ENCODE measurements at regions not wholly inside any gene's neighbourhood (a gene's known extent, or its start where the extent isn't known, plus 50 kb on each side); places are given as distances from the start of the nearest gene placed in this dataset.

DNA sequence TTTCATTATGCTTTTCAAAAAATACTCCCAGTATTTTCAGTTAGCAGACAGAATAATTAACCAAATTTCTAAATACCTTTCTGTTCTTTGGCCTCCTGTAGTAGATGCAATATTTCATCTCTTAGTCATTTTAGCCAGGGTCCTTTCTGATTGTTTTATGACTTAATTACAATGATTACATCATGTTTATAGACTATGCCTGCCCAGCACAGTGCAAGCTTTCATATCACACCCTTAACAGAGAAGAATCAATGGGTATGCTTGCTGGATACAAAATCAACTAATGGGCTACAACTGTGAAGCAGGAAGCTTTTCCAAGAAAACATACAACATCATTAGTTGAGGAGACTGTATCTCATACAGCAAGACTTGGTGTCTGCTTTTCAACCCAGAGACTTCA lies 119.8 kb upstream of the NRSN1 start:
- DNase-seq (ENCODE audit: low spot score in 2 of 2), result no peak
- Histone ChIP-seq H3K27me3 (no peaks in the 10 kb centered on the region), H3K4me1 (peaks cover 10% of the 10 kb centered on the region), H3K36me3 (no peaks in the 10 kb centered on the region), H3K9me3 (no peaks in the 10 kb centered on the region), H3K27ac (no peak overlapping the region), H3K4me3 (no peak overlapping the region)
- TF ChIP-seq EP300 (IDR thresholded peaks at IDR 0.05), result no peak
- no peak for TF ChIP-seq POLR2AphosphoS5 (IDR thresholded peaks at IDR 0.05)
- TF ChIP-seq POLR2A (IDR thresholded peaks at IDR 0.05), result no peak
- TF ChIP-seq, protein P1, sequence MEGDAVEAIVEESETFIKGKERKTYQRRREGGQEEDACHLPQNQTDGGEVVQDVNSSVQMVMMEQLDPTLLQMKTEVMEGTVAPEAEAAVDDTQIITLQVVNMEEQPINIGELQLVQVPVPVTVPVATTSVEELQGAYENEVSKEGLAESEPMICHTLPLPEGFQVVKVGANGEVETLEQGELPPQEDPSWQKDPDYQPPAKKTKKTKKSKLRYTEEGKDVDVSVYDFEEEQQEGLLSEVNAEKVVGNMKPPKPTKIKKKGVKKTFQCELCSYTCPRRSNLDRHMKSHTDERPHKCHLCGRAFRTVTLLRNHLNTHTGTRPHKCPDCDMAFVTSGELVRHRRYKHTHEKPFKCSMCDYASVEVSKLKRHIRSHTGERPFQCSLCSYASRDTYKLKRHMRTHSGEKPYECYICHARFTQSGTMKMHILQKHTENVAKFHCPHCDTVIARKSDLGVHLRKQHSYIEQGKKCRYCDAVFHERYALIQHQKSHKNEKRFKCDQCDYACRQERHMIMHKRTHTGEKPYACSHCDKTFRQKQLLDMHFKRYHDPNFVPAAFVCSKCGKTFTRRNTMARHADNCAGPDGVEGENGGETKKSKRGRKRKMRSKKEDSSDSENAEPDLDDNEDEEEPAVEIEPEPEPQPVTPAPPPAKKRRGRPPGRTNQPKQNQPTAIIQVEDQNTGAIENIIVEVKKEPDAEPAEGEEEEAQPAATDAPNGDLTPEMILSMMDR (IDR thresholded peaks at IDR 0.05), result no peak

DNA sequence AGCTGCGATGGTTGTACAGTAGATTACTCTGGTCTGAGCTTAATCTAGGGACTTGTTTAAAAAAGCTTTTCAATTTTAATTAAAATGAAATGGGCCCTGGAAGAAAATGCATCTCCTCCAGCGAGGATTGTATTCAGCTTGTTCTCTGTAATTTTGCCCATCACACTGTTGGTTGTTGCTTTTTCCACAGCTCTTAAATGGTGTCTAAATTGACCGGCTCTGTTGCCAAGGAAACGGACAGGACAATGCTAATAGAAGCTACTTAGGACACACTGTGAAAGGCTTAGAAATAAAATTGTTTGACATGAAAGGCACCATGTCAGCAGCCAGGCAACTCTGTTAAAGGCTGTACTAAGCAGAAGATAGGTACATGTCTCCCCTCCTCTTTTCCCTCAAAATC lies 116.7 kb upstream of the NRSN1 start:
- WGBS, result 70% methylated on average over 4 of the region's 4 CpGs
- TF ChIP-seq POLR2A (IDR thresholded peaks at IDR 0.05) (no peak), EP300 (IDR thresholded peaks at IDR 0.05) (no peak), POLR2AphosphoS5 (IDR thresholded peaks at IDR 0.05) (no peak)
- TF ChIP-seq, protein P1 (IDR thresholded peaks at IDR 0.05), result no peak
- no peaks in the 10 kb centered on the region for H3K9me3 ChIP-seq
- H3K4me1 ChIP-seq, result peaks cover under 1% of the 10 kb centered on the region
- no peak for DNase-seq (ENCODE audit: low spot score in 2 of 2)
- no peaks in the 10 kb centered on the region for H3K36me3 ChIP-seq
- no peak overlapping the region for H3K27ac ChIP-seq
- no peak overlapping the region for H3K4me3 ChIP-seq
- H3K27me3 ChIP-seq, result no peaks in the 10 kb centered on the region

DNA sequence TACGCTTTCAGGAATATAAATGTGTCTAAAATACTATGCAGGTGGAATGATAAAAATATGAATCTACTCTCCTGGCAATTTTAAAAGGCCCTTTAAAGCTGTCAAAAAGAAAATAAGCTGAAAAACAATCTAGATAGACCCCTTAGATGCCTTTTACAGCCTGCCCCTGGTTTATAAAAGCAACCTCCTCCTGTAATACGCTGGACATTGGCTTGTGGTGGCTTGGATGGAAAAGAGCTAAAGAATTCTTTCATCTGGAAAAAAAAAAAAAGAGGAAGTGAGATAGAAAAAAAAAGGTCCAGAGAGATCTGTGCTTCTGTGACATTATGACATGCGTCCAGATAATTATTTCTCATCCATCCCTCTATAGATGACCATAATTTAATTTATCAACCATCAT lies 115.9 kb upstream of the NRSN1 start:
- TF ChIP-seq, protein P1 (IDR thresholded peaks at IDR 0.05), result no peak
- TF ChIP-seq POLR2AphosphoS5 (IDR thresholded peaks at IDR 0.05) (no peak), POLR2A (IDR thresholded peaks at IDR 0.05) (no peak), EP300 (IDR thresholded peaks at IDR 0.05) (no peak)
- Histone ChIP-seq H3K4me1 (no peaks in the 10 kb centered on the region), H3K36me3 (no peaks in the 10 kb centered on the region), H3K27ac (no peak overlapping the region), H3K9me3 (no peaks in the 10 kb centered on the region), H3K4me3 (no peak overlapping the region), H3K27me3 (no peaks in the 10 kb centered on the region)
- no peak for DNase-seq (ENCODE audit: low spot score in 2 of 2)
- 54% methylated on average over 3 of the region's 3 CpGs for WGBS

DNA sequence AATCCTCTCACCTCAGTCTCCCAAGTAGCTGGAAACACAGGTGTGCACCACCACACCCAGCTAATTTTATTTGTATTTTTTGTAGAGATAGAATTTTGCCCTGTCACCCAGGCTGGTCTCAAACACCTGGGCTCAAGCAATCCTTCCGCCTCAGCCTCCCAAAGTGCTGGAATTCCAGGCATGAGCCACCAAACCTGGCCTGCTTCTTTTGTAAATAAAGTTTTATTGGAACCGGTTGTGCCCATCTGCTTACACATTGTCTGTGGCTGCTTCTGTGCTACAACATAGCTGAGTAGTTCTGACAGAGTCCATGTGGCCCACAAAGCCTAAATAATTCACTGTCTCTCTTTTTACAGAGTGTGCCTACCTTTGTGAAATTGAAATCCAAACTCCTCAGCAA lies 109.7 kb upstream of the NRSN1 start:
- H3K27ac ChIP-seq, result no peak overlapping the region
- DNase-seq (ENCODE audit: low spot score in 2 of 2), result no peak
- H3K9me3 ChIP-seq, result no peaks in the 10 kb centered on the region
- H3K4me3 ChIP-seq, result no peak overlapping the region
- TF ChIP-seq POLR2AphosphoS5 (IDR thresholded peaks at IDR 0.05) (no peak), POLR2A (IDR thresholded peaks at IDR 0.05) (no peak), EP300 (IDR thresholded peaks at IDR 0.05) (no peak)
- TF ChIP-seq, protein P1 (IDR thresholded peaks at IDR 0.05), result no peak
- no peaks in the 10 kb centered on the region for H3K4me1 ChIP-seq
- 100% methylated on average over 2 of the region's 2 CpGs for WGBS
- H3K36me3 ChIP-seq, result no peaks in the 10 kb centered on the region
- no peaks in the 10 kb centered on the region for H3K27me3 ChIP-seq

DNA sequence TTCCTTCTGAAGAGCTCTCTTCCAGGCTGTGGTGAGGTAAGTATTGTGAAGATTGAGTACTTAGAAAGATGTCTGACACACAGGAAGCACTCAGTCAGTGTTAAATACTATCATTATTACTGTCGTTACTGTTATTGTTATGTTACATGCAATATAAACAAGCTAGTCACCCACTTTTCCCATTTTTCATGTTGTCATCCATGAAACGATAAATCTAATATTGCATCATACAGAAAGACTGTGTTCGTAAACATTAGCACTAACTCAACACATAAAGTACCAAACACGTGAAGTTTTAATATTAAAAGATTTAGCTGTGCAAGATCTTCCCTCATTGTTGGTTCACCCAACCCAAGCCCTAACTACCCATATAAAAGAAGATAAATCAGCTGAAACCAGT lies 109.2 kb upstream of the NRSN1 start:
- H3K4me3 ChIP-seq, result no peak overlapping the region
- H3K9me3 ChIP-seq, result no peaks in the 10 kb centered on the region
- H3K27me3 ChIP-seq, result no peaks in the 10 kb centered on the region
- no peak for DNase-seq (ENCODE audit: low spot score in 2 of 2)
- H3K27ac ChIP-seq, result no peak overlapping the region
- TF ChIP-seq POLR2A (IDR thresholded peaks at IDR 0.05) (no peak), EP300 (IDR thresholded peaks at IDR 0.05) (no peak), POLR2AphosphoS5 (IDR thresholded peaks at IDR 0.05) (no peak)
- TF ChIP-seq, protein P1 (IDR thresholded peaks at IDR 0.05), result no peak
- no peaks in the 10 kb centered on the region for H3K36me3 ChIP-seq
- 93% methylated on average over 4 of the region's 4 CpGs for WGBS
- H3K4me1 ChIP-seq, result no peaks in the 10 kb centered on the region
